GM19328 (cell line): ENCODE measurements at regions not wholly inside any gene's neighbourhood (a gene's known extent, or its start where the extent isn't known, plus 50 kb on each side); places are given as distances from the start of the nearest gene placed in this dataset.
"Not testable (repeated sequence)": the region's sequence is repeated elsewhere in the genome, so short reads cannot be mapped to it uniquely, and the experiment has no call there.

Source experiments
- ATAC-seq: cut with Tn5 transposase; IDR thresholded peaks from one replicate; pipeline ENCODE4 v1.9.1; 2021; ENCODE audit warnings: mild to moderate bottlenecking, moderate library complexity; ENCODE audit not compliant: unreplicated experiment

GRCh38 chr2:184054419-184054818 is 543.9 kb upstream of the ZNF804A start:
- ATAC-seq: not testable (repeated sequence)

- no peak for ATAC-seq
These were observed 540.4 kb upstream of the ZNF804A start for GRCh38 chr2:184057910-184058309.

GRCh38 chr2:184060268-184060667 is 538.1 kb upstream of the ZNF804A start:
- ATAC-seq: not testable (repeated sequence)

GRCh38 chr2:184067502-184067901 is 530.8 kb upstream of the ZNF804A start:
- no peak for ATAC-seq

GRCh38 chr2:184072470-184072869 is 525.9 kb upstream of the ZNF804A start:
- ATAC-seq: no peak

- ATAC-seq: no peak
These were observed 519.8 kb upstream of the ZNF804A start for GRCh38 chr2:184078496-184078895.

GRCh38 chr2:184091456-184091855 is 506.9 kb upstream of the ZNF804A start:
- ATAC-seq: no peak

GRCh38 chr2:184113696-184114403 is 484.5 kb upstream of the ZNF804A start:
- no peak for ATAC-seq

GRCh38 chr2:184114439-184114838 is 483.9 kb upstream of the ZNF804A start:
- no peak for ATAC-seq

- ATAC-seq: no peak
These were observed 478.1 kb upstream of the ZNF804A start for GRCh38 chr2:184119989-184120800.

GRCh38 chr2:184125867-184126266 is 472.5 kb upstream of the ZNF804A start:
- no peak for ATAC-seq

- ATAC-seq: no peak
These were observed 469.3 kb upstream of the ZNF804A start for GRCh38 chr2:184129073-184129472.

- ATAC-seq: no peak
These were observed 460.4 kb upstream of the ZNF804A start for GRCh38 chr2:184137955-184138354.

- ATAC-seq: no peak
These were observed 456.5 kb upstream of the ZNF804A start for GRCh38 chr2:184141866-184142265.

- no peak for ATAC-seq
These were observed 443.9 kb upstream of the ZNF804A start for GRCh38 chr2:184154438-184154837.

- no peak for ATAC-seq
These were observed 442.5 kb upstream of the ZNF804A start for GRCh38 chr2:184155791-184156190.

GRCh38 chr2:184157141-184157540 is 441.2 kb upstream of the ZNF804A start:
- ATAC-seq: no peak

GRCh38 chr2:184162426-184162825 is 435.9 kb upstream of the ZNF804A start:
- no peak for ATAC-seq

- ATAC-seq: not testable (repeated sequence)
These were observed 429.5 kb upstream of the ZNF804A start for GRCh38 chr2:184168823-184169222.

GRCh38 chr2:184169366-184169765 is 429.0 kb upstream of the ZNF804A start:
- ATAC-seq: no peak

- no peak for ATAC-seq
These were observed 423.7 kb upstream of the ZNF804A start for GRCh38 chr2:184174493-184175104.

- ATAC-seq: no peak
These were observed 420.1 kb upstream of the ZNF804A start for GRCh38 chr2:184178229-184178628.
